GM12878 (cell line): ENCODE measurements at regions not wholly inside any gene's neighbourhood (a gene's known extent, or its start where the extent isn't known, plus 50 kb on each side); places are given as distances from the start of the nearest gene placed in this dataset.

ENCODE experiments used
- ATAC-seq: fragments of 200-7000 bp; cut with Tn5 transposase; 3 replicates; pipeline ENCODE4 v1.9.1; 2020; ENCODE audit warnings: mild to moderate bottlenecking, moderate library complexity
- BruUV-seq: library from RNA; stranded (reverse); fragments of 400-500 nt; replicated peaks from 2 replicates; lab custom pipeline; 2021; lab: Mats Ljungman, UMichigan
- CTCF ChIA-PET: fragments of 300-600 bp; sonication (Branson Sonifier 250); formaldehyde crosslinking; extraction: SDS; loops from one replicate; lab custom pipeline; 2021; ENCODE audit warnings: inconsistent platforms; lab: Yijun Ruan, JAX
- POLR2A ChIA-PET: fragments of 350-600 bp; formaldehyde crosslinking; extraction: SDS; loops from one replicate; lab custom pipeline; 2021; ENCODE audit warnings: inconsistent platforms; lab: Charles Lee
- RAD21 ChIA-PET: fragments of 300-600 bp; sonication (Branson Sonifier 250); formaldehyde crosslinking; loops from one replicate; lab custom pipeline; 2023; ENCODE audit warnings: antibody characterized with exemption; ENCODE audit not compliant: unreplicated experiment; lab: Charles Lee
- SMC1A ChIA-PET: fragments of 300-600 bp; sonication (Branson Sonifier 250); formaldehyde crosslinking; loops from one replicate; lab custom pipeline; 2023; ENCODE audit not compliant: unreplicated experiment, uncharacterized antibody; lab: Charles Lee
- DNase-seq: peaks from one replicate; pipeline ENCODE4 v3.0.0-alpha.2; 2011; ENCODE audit warnings: low read depth, low spot score
- FAIRE-seq: peaks from 3 replicates; lab custom pipeline; 2011; peaks lifted over from hg19 to GRCh38; lab: Jason Lieb, UNC
- H2AFZ ChIP-seq: 2 replicates; pipeline ENCODE4 v1.6.0; 2011; ENCODE audit warnings: low read depth, low read length, control low read depth; ENCODE audit not compliant: control insufficient read depth
- H3K27ac ChIP-seq: 2 replicates; pipeline ENCODE4 v1.5.1; 2011; ENCODE audit warnings: control low read depth; ENCODE audit not compliant: control insufficient read depth, insufficient read depth
- H3K27me3 ChIP-seq, 2 experiments: replicated peaks in 1 of 2; 2 replicates each; pipeline versions ENCODE4 v1.6.0 to v1.6.1; 2011; ENCODE audit warnings: low read length in 1 of 2; ENCODE audit not compliant: control insufficient read depth in 2 of 2, insufficient read depth in 2 of 2
- H3K36me3 ChIP-seq, 2 experiments: 2 replicates each; pipeline ENCODE4 v1.5.1; 2011; ENCODE audit warnings: low read length in 1 of 2; ENCODE audit not compliant: control insufficient read depth in 2 of 2, insufficient read depth in 2 of 2
- H3K4me1 ChIP-seq: 2 replicates; pipeline ENCODE4 v1.6.1; 2011; ENCODE audit warnings: mild to moderate bottlenecking, low read length, moderate library complexity, mixed read lengths; ENCODE audit not compliant: control insufficient read depth, insufficient read depth
- H3K4me2 ChIP-seq: 2 replicates; pipeline ENCODE4 v1.6.0; 2011; ENCODE audit warnings: control low read depth; ENCODE audit not compliant: control insufficient read depth, insufficient read depth
- H3K4me3 ChIP-seq: fragments of 200-600 bp; sonication (generic); 2 replicates; pipeline ENCODE4 v1.5.1; 2016
- H3K79me2 ChIP-seq: 2 replicates; pipeline ENCODE4 v1.6.0; 2011; ENCODE audit warnings: low read length; ENCODE audit not compliant: control insufficient read depth, insufficient read depth
- H3K9ac ChIP-seq: 2 replicates; pipeline ENCODE4 v1.8.0; 2011; ENCODE audit warnings: low read length, control low read depth, mixed read lengths; ENCODE audit not compliant: control insufficient read depth, insufficient read depth
- H3K9me3 ChIP-seq: replicated peaks from 3 replicates; pipeline ENCODE4 v1.5.1; 2011; ENCODE audit warnings: mild to moderate bottlenecking, low read length; ENCODE audit not compliant: control insufficient read depth, insufficient read depth
- H4K20me1 ChIP-seq: 2 replicates; pipeline ENCODE4 v1.6.0; 2011; ENCODE audit not compliant: control insufficient read depth, insufficient read depth
- BCL3 ChIP-seq: IDR thresholded peaks from 2 replicates; pipeline ENCODE4 v1.6.1; 2011; ENCODE audit warnings: borderline replicate concordance, low read depth, mild to moderate bottlenecking, moderate library complexity, low read length; ENCODE audit not compliant: insufficient read depth, poor library complexity, severe bottlenecking
- CEBPZ ChIP-seq: fragments of 150-350 bp; IDR thresholded peaks from 2 replicates; pipeline ENCODE4 v1.6.1; 2016; ENCODE audit warnings: low read depth, low read length
- CHD4 ChIP-seq: fragments of 200-600 bp; sonication (generic); IDR thresholded peaks from 2 replicates; pipeline ENCODE4 v1.6.1; 2016; ENCODE audit warnings: mild to moderate bottlenecking
- IRF4 ChIP-seq: IDR thresholded peaks from 2 replicates; pipeline ENCODE4 v1.6.1; 2011; ENCODE audit warnings: low read depth, low read length
- LARP7 ChIP-seq: fragments of 450-650 bp; IDR thresholded peaks from 2 replicates; pipeline ENCODE4 v1.6.1; 2017; ENCODE audit warnings: mild to moderate bottlenecking
- PBX3 ChIP-seq: IDR thresholded peaks from 2 replicates; pipeline ENCODE4 v1.6.1; 2011; ENCODE audit warnings: mild to moderate bottlenecking, low read depth, low read length, moderate library complexity; ENCODE audit not compliant: insufficient replicate concordance
- RCOR1 ChIP-seq: conservative IDR thresholded peaks from 2 replicates; pipeline ENCODE4 v1.6.1; 2012; ENCODE audit warnings: low read depth, low read length, improper control_type of control experiment
- STAT1 ChIP-seq: fragments of 450-650 bp; conservative IDR thresholded peaks from 2 replicates; pipeline ENCODE4 v1.6.1; 2014; ENCODE audit warnings: antibody characterized with exemption, mild to moderate bottlenecking
- WGBS: methylation state at CpG from one replicate; pipeline ENCODE4 v1.1.6; 2016; ENCODE audit warnings: low lambda C conversion rate; ENCODE audit not compliant: insufficient replicate concordance, insufficient coverage; ENCODE audit errors: missing lambda C conversion rate; 5-methylcytosine and 5-hydroxymethylcytosine counted together
- in situ Hi-C: fragments of 300-500 bp; cut with MboI; formaldehyde crosslinking; loops from 9 replicates; pipeline ENCODE4 v1.14.3; 2018; ENCODE audit warnings: mixed read lengths
- intact Hi-C: fragments of 100-400 bp; cut with micrococcal nuclease; formaldehyde crosslinking; loops from one replicate; pipeline ENCODE4 v1.14.2; 2022; ENCODE audit not compliant: unreplicated experiment

GRCh38 chr15:62844564-62845240 is 197.8 kb upstream of the TPM1 start (continued):
- no peak for TF ChIP-seq LARP7
- no peak for TF ChIP-seq STAT1
- TF ChIP-seq IRF4 = no peak
- no peak for TF ChIP-seq RCOR1
- TF ChIP-seq, all 136 proteins: peak for 0

- ATAC-seq = no peak
- in situ Hi-C loops (loop anchor here (10.0 kb wide), 1 partner anchor 249 kb away; no protein-coding TSS in a partner anchor), intact Hi-C loops (no loop called here)
- no peak for DNase-seq
- no peaks in the 10 kb centered on the region for H3K36me3 ChIP-seq
- no peaks in the 10 kb centered on the region for H3K79me2 ChIP-seq
- no peak overlapping the region for H2AFZ ChIP-seq
- H3K4me1 ChIP-seq = no peaks in the 10 kb centered on the region
- no peak overlapping the region for H3K9ac ChIP-seq
- H3K27me3 ChIP-seq = peaks cover 0 to 4% of the 10 kb centered on the region in 2 experiments; a peak in 2 of 4 replicates
- no TSS peak for BruUV-seq
- H3K4me3 ChIP-seq = no peak overlapping the region
- H4K20me1 ChIP-seq = no peaks in the 10 kb centered on the region
- no peaks in the 10 kb centered on the region for H3K9me3 ChIP-seq
- TF ChIP-seq BCL3 (no peak), CEBPZ (no peak), PBX3 (no peak), CHD4 (no peak)
- RAD21 ChIA-PET = no interaction called here
- FAIRE-seq = no peak
- CTCF ChIA-PET = interaction anchor here (0.6 to 0.7 kb wide), 2 partner anchors 98 to 202 kb away, joined by 3 to 4 read pairs; no protein-coding TSS in a partner anchor
- no peak overlapping the region for H3K4me2 ChIP-seq
- H3K27ac ChIP-seq = no peak overlapping the region
- SMC1A ChIA-PET = interaction anchor here (0.6 kb wide), 2 partner anchors 53 to 246 kb away, joined by 3 to 4 read pairs; no protein-coding TSS in a partner anchor
- POLR2A ChIA-PET = no interaction called here
- 18% methylated on average over 12 of the region's 12 CpGs for WGBS
Measured at GRCh38 chr15:62845241-62846126, 197.1 kb upstream of the TPM1 start.
